SH-SY5Y (cell line): ENCODE measurements at regions not wholly inside any gene's neighbourhood (a gene's known extent, or its start where the extent isn't known, plus 50 kb on each side); places are given as distances from the start of the nearest gene placed in this dataset.

ENCODE experiments used
- GATA2 ChIP-seq: IDR thresholded peaks from 2 replicates; pipeline ENCODE4 v1.6.1; 2011; ENCODE audit warnings: mild to moderate bottlenecking, low read depth, low read length
- GATA3 ChIP-seq: IDR thresholded peaks from 2 replicates; pipeline ENCODE4 v1.6.1; 2011; ENCODE audit warnings: low read depth, mild to moderate bottlenecking, low read length, moderate library complexity

- no peak for TF ChIP-seq GATA2
- no peak for TF ChIP-seq GATA3
These were observed 237.8 kb upstream of the LRIG3 start for GRCh38 chr12:59158066-59158465.
